Fibroblast of the aortic adventitia (primary cell): ENCODE measurements at regions not wholly inside any gene's neighbourhood (a gene's known extent, or its start where the extent isn't known, plus 50 kb on each side); places are given as distances from the start of the nearest gene placed in this dataset.

Experiments
- DNase-seq: peaks from one replicate; pipeline ENCODE4 v3.0.0-alpha.2; 2010; ENCODE audit warnings: low read depth
- H3K4me3 ChIP-seq: 2 replicates; pipeline ENCODE4 v1.5.1; 2011; ENCODE audit warnings: low read depth, mild to moderate bottlenecking, control low read depth, low read length, moderate library complexity
- CTCF ChIP-seq: IDR thresholded peaks from 2 replicates; pipeline ENCODE4 v1.5.1; 2011; ENCODE audit warnings: mild to moderate bottlenecking, low read length, control low read depth, inconsistent platforms; ENCODE audit not compliant: insufficient read depth

DNA sequence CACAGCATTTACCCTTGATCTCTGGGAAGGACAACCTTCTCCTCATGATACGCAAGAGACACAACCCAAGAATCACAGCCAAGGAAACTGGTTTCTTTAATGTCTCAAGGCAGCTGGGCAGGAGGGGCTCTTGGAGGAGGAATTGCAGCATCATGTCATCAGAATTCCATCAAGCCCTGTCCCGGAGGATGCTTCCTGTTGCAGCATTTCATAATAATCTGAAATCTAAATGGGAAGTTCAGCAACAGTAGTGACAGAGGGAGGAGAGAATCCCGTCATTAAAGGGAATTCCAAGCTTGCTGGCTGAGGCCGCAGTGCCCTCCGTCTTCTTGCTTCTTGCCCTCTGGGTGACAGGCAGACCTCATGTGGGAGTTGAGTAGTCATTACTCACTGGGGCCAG, 192.7 kb downstream of the TENT4A start:
- H3K4me3 ChIP-seq, result no peak overlapping the region
- no peak for DNase-seq
- no peak for TF ChIP-seq CTCF

DNA sequence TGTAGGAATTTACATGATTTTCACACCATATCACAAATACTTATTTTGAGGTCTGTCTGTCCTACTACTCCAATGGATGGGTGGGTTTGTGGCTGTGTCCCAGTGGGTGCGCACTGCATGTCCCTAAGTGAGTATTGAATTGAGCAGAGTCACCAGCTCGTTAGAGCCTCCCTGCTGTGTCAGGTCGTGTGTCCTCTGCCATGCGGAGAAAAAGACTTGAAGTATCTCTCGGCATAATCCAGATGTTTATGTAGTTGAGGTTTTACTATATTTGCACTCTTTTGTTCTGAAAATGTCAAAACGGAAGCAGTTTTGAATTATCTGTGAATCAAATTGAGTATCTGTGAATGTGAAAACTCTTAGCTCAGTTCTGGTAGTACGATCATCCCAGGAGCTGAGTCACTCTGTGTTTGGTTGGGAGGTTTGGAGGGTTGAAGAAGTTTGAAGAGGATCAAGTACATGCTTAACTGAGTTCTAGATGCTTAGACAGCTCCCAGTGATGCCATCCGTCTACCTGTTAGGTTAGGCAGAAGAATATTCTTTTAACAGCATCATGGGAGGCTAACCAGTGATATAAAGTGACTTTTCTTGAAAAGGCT, 194.2 kb downstream of the TENT4A start:
- DNase-seq, result no peak
- H3K4me3 ChIP-seq, result no peak overlapping the region
- no peak for TF ChIP-seq CTCF

DNA sequence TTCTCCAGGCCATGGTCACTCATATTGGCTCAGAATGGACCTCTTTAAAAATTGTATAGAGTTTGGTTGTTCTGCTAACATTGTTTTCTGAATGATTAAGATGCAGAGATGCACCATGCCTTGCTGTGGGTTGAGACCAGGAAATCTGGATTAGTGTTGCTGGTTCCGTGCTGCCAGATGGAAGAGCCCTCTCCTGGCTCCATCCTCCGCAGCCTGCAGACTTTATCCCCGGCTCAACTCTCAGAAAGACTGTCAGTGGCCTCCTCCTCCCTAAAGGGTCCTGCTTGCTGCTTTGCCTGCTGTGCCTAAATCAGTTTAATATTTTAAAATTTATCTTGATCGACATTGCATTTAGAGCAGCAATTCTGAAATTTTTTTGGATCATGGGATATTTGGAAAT, 196.7 kb downstream of the TENT4A start:
- H3K4me3 ChIP-seq, result no peak overlapping the region
- no peak for TF ChIP-seq CTCF
- DNase-seq, result no peak

GRCh38 chr5:6910950-6911349, 197.7 kb downstream of the TENT4A start:
- DNase-seq, result no peak

GRCh38 chr5:6914347-6914746, 201.1 kb downstream of the TENT4A start:
- DNase-seq, result no peak
- no peak for TF ChIP-seq CTCF
- no peak overlapping the region for H3K4me3 ChIP-seq

More at GRCh38 chr5:6910950-6911349, 197.7 kb downstream of the TENT4A start:
- H3K4me3 ChIP-seq, result no peak overlapping the region
- no peak for TF ChIP-seq CTCF

DNA sequence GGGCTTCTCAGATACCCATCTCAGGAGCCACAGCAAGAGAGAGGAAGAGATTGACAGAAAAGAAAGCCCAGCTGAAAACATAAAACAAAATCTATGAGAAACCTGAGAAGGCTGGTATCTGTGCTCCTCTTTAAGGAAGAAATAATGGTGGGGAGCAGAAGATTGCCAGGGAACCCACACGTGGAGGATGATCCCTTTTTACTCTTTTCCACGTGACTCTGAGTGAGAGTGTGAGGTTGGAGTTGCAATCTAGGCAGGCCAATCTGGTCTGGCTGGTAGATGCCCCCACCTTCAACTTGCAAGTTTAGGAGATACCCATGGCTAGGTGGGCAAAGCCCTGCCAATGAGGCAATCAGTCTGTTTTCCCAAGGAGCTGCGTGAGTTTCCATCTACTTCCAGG, 202.3 kb downstream of the TENT4A start:
- no peak overlapping the region for H3K4me3 ChIP-seq
- DNase-seq, result no peak
- TF ChIP-seq CTCF, result no peak

DNA sequence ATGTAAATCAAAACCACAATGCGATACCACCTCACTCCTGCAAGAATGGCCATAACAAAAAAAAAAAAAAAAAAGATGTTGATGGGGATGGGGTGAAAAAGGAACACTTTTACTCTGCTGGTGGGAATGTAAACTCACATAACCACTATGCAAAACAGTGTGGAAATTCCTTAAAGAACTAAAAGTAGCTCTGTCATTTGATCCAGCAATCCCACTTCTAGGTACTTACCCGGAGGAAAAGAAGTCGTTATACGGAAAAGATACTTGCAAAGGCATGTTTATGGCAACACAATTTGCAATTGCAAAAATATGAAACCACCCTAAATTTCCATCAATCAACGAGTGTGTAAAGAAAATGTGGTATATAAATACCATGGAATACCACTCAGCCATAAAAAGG, 205.0 kb downstream of the TENT4A start:
- DNase-seq, result no peak
- no peak for TF ChIP-seq CTCF
- no peak overlapping the region for H3K4me3 ChIP-seq
